B cell (primary cell): ENCODE measurements at regions not wholly inside any gene's neighbourhood (a gene's known extent, or its start where the extent isn't known, plus 50 kb on each side); places are given as distances from the start of the nearest gene placed in this dataset.

ENCODE experiments used
- ATAC-seq: fragments of 200-7000 bp; cut with Tn5 transposase; one replicate; pipeline ENCODE4 v1.10.0; 2021; ENCODE audit warnings: low read depth, mild to moderate bottlenecking, moderate number of reproducible peaks, moderate library complexity
- CTCF ChIA-PET: fragments of 350-600 bp; sonication (Branson Sonifier 250); formaldehyde crosslinking; loops from one replicate; lab custom pipeline; 2021; ENCODE audit warnings: antibody characterized with exemption, inconsistent platforms; lab: Charles Lee
- POLR2A ChIA-PET: fragments of 350-600 bp; sonication (Branson Sonifier 250); formaldehyde crosslinking; loops from one replicate; lab custom pipeline; 2021; ENCODE audit warnings: antibody characterized with exemption; lab: Charles Lee
- DNase-seq: peaks from one replicate; pipeline ENCODE4 v3.0.0; 2013
- H2AFZ ChIP-seq: 2 replicates; pipeline ENCODE4 v1.6.1; 2012; ENCODE audit warnings: mild to moderate bottlenecking, low read depth, low read length; ENCODE audit not compliant: insufficient read depth, poor library complexity, severe bottlenecking
- H3K27ac ChIP-seq, 2 donors: 1 replicate in 1 of 2; 2 replicates in 1 of 2; pipeline ENCODE4 v1.5.1; 2012 to 2013; ENCODE audit warnings: low read length in 2 of 2, mild to moderate bottlenecking in 2 of 2, moderate library complexity in 1 of 2
- H3K27me3 ChIP-seq, 4 experiments: fragments of 200-600 bp in 1 of 4; sonication (generic) in 1 of 4; replicated peaks in 1 of 4; 1 replicate in 2 of 4; 2 replicates in 2 of 4; pipeline versions ENCODE4 v1.6.1 to v1.7.0; 2013 to 2016; ENCODE audit warnings: low read length in 3 of 4, mild to moderate bottlenecking in 2 of 4, mixed read lengths in 1 of 4, moderate library complexity in 1 of 4; ENCODE audit not compliant: insufficient read depth in 4 of 4, control insufficient read depth in 3 of 4; ENCODE audit errors: control extremely low read depth in 1 of 4
- H3K36me3 ChIP-seq, 2 experiments: replicated peaks in 1 of 2; 1 replicate in 1 of 2; 2 replicates in 1 of 2; pipeline versions ENCODE4 v1.6.1 to v1.7.1; 2013; ENCODE audit warnings: low read length in 1 of 2; ENCODE audit not compliant: insufficient read depth in 2 of 2, control insufficient read depth in 1 of 2; ENCODE audit errors: control extremely low read depth in 1 of 2, extremely low read depth in 1 of 2
- H3K4me1 ChIP-seq, 2 donors: fragments of 200-600 bp in 1 of 2; sonication (generic) in 1 of 2; 1 replicate in 1 of 2; 2 replicates in 1 of 2; pipeline versions ENCODE4 v1.5.1 to v1.6.1; 2013 to 2017; ENCODE audit warnings: low read length in 2 of 2; ENCODE audit not compliant: control insufficient read depth in 2 of 2, insufficient read depth in 2 of 2
- H3K4me2 ChIP-seq: replicated peaks from 2 replicates; pipeline ENCODE3; 2012; ENCODE audit warnings: mild to moderate bottlenecking, low read depth, low read length; ENCODE audit not compliant: poor library complexity, severe bottlenecking
- H3K4me3 ChIP-seq, 5 experiments: fragments of 200-600 bp in 1 of 5; sonication (generic) in 1 of 5; 1 replicate in 3 of 5; 2 replicates in 2 of 5; pipeline versions ENCODE4 v1.5.1 to v1.7.0; 2011 to 2016; ENCODE audit warnings: low read length in 4 of 5, mild to moderate bottlenecking in 4 of 5, low read depth in 2 of 5, control low read depth in 1 of 5, moderate library complexity in 1 of 5; ENCODE audit not compliant: insufficient read depth in 1 of 5; ENCODE audit errors: control extremely low read depth in 1 of 5, extremely low read depth in 1 of 5
- H3K79me2 ChIP-seq: fragments of 200-600 bp; sonication (generic); one replicate; pipeline ENCODE4 v1.6.0; 2016; ENCODE audit warnings: low read length; ENCODE audit not compliant: control insufficient read depth, insufficient read depth
- H3K9ac ChIP-seq: fragments of 200-600 bp; sonication (generic); 2 replicates; pipeline ENCODE4 v1.6.1; 2017; ENCODE audit warnings: mild to moderate bottlenecking, low read length, moderate library complexity
- H3K9me3 ChIP-seq, 3 donors: one replicate each; pipeline versions ENCODE4 v1.6.1 to v1.7.1; 2013; ENCODE audit warnings: low read length in 2 of 3; ENCODE audit not compliant: control insufficient read depth in 2 of 3, insufficient read depth in 1 of 3; ENCODE audit errors: control extremely low read depth in 1 of 3
- H4K20me1 ChIP-seq: 2 replicates; pipeline ENCODE4 v1.6.0; 2012; ENCODE audit warnings: mild to moderate bottlenecking, low read length; ENCODE audit not compliant: insufficient read depth, control insufficient read depth, poor library complexity, severe bottlenecking
- H3K27ac Mint-ChIP-seq: one replicate; pipeline ENCODE4 v1.8.0; 2021; ENCODE audit warnings: mixed read lengths
- H3K27me3 Mint-ChIP-seq: one replicate; pipeline ENCODE4 v1.8.0; 2021; ENCODE audit warnings: mixed read lengths
- H3K4me1 Mint-ChIP-seq: one replicate; pipeline ENCODE4 v1.8.0; 2021; ENCODE audit warnings: mixed read lengths
- H3K4me3 Mint-ChIP-seq: one replicate; pipeline ENCODE4 v1.8.0; 2021; ENCODE audit warnings: mixed read lengths
- H3K9me3 Mint-ChIP-seq: one replicate; pipeline ENCODE4 v1.8.0; 2022; ENCODE audit warnings: mixed read lengths; ENCODE audit not compliant: insufficient read depth
- EZH2 ChIP-seq: IDR thresholded peaks from 2 replicates; pipeline ENCODE4 v1.6.1; 2012; ENCODE audit warnings: borderline replicate concordance, low read depth, mild to moderate bottlenecking, moderate library complexity, low read length; ENCODE audit not compliant: insufficient read depth, poor library complexity, severe bottlenecking
- WGBS: methylation state at CpG from one replicate; pipeline ENCODE4 v1.1.5; 2013; ENCODE audit warnings: missing lambda C conversion rate; ENCODE audit not compliant: insufficient coverage; 5-methylcytosine and 5-hydroxymethylcytosine counted together
- intact Hi-C: fragments of 100-400 bp; cut with micrococcal nuclease; formaldehyde crosslinking; loops from one replicate; pipeline ENCODE4 v1.10.0; 2022
- TF ChIP-seq, protein P1 (sequence below): fragments of 200-600 bp; IDR thresholded peaks from one replicate; pipeline ENCODE4 v1.8.0; 2022; ENCODE audit warnings: antibody characterized with exemption, mild to moderate bottlenecking

DNA sequence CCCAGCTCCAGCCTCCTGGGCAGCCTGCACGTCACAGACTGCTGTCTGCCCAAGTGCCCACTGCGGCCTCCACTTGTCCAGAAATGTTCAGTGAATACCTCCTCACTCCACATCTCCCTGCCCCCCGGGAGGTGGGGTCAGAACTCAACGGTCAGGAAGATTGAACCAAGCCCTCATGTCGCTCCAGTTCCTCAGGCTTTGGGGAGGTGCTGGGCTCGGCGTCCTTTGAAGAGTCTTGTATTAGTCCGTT is 82.4 kb upstream of the LRPAP1 start:
- intact Hi-C loops, result no loop called here
- no peaks in the 10 kb centered on the region for H4K20me1 ChIP-seq
- 82% methylated on average over 8 of the region's 8 CpGs for WGBS
- Mint-ChIP-seq H3K27me3 (peaks cover 17% of the 10 kb centered on the region), H3K9me3 (peaks cover 8% of the 10 kb centered on the region), H3K4me1 (no peaks in the 10 kb centered on the region), H3K27ac (no peak overlapping the region), H3K4me3 (no peak overlapping the region)
- no peak overlapping the region for H3K4me3 ChIP-seq
- no peak overlapping the region for H2AFZ ChIP-seq
- no peaks in the 10 kb centered on the region for H3K36me3 ChIP-seq
- ChIA-PET POLR2A (no interaction called here), CTCF (no interaction called here)
- no peaks in the 10 kb centered on the region for H3K4me1 ChIP-seq
- DNase-seq (no peak), ATAC-seq (no peak)
- H3K27ac ChIP-seq, result no peak overlapping the region
- H3K9me3 ChIP-seq, result peaks cover 0 to 10% (median 0%) of the 10 kb centered on the region in 3 donors
- H3K79me2 ChIP-seq, result no peaks in the 10 kb centered on the region
- TF ChIP-seq, protein P1, sequence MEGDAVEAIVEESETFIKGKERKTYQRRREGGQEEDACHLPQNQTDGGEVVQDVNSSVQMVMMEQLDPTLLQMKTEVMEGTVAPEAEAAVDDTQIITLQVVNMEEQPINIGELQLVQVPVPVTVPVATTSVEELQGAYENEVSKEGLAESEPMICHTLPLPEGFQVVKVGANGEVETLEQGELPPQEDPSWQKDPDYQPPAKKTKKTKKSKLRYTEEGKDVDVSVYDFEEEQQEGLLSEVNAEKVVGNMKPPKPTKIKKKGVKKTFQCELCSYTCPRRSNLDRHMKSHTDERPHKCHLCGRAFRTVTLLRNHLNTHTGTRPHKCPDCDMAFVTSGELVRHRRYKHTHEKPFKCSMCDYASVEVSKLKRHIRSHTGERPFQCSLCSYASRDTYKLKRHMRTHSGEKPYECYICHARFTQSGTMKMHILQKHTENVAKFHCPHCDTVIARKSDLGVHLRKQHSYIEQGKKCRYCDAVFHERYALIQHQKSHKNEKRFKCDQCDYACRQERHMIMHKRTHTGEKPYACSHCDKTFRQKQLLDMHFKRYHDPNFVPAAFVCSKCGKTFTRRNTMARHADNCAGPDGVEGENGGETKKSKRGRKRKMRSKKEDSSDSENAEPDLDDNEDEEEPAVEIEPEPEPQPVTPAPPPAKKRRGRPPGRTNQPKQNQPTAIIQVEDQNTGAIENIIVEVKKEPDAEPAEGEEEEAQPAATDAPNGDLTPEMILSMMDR, result no peak
- no peak for TF ChIP-seq EZH2
- no peak overlapping the region for H3K9ac ChIP-seq
- H3K27me3 ChIP-seq, result no peaks in the 10 kb centered on the region
- no peak overlapping the region for H3K4me2 ChIP-seq

DNA sequence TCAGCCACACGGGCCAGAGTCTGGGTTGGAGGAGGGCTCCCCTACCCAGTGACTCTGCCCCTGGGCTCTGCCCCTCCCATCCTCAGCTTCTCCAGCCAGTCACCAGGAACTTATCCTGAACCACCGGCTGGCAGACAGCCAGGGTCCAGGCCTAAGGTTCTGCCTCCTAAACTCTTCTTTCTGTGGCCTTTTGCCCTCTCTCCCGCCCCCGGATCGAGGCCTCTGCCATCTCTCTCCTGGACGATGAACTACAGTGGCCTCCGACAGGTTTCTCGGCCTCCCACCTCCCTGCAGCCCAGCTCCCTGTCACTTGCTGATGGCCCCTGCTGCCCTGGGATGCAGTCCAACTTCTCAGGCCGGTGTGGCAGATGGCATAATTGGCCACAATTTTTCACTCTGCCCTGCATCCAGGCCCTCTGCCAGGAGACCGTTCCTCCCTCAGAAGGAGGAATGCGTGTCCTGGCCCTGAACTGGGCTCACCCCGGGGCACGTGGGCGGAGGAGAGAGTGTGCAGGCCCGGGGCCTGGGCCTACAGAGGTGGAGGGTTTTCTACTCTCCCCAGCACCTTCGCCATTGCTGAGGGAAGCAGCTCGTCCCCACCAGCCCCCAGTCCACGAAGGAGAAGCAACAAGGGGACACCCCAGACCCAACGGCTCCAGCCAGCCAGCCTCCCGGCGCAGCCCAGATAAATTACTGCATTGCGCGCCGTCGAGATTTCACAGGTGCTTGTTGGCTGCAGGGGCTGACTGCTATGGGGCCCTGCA is 81.9 kb upstream of the LRPAP1 start:
- CTCF ChIA-PET, result no interaction called here
- no peak for DNase-seq
- POLR2A ChIA-PET, result no interaction called here
- TF ChIP-seq, protein P1, result no peak
- no peak for TF ChIP-seq EZH2
- no peak overlapping the region for H2AFZ ChIP-seq
- Mint-ChIP-seq H3K4me1 (no peaks in the 10 kb centered on the region), H3K27me3 (peaks cover 17% of the 10 kb centered on the region), H3K27ac (no peak overlapping the region), H3K9me3 (peaks cover 8% of the 10 kb centered on the region), H3K4me3 (no peak overlapping the region)
- no peak overlapping the region for H3K27ac ChIP-seq
- no peak for ATAC-seq
- no peaks in the 10 kb centered on the region for H4K20me1 ChIP-seq
- intact Hi-C loops, result no loop called here
- H3K4me2 ChIP-seq, result no peak overlapping the region
- H3K36me3 ChIP-seq, result no peaks in the 10 kb centered on the region
- no peaks in the 10 kb centered on the region for H3K27me3 ChIP-seq
- WGBS, result 83% methylated on average over 25 of the region's 25 CpGs
- H3K9me3 ChIP-seq, result peaks cover 0 to 10% (median 0%) of the 10 kb centered on the region in 3 donors
- H3K9ac ChIP-seq, result no peak overlapping the region
- no peaks in the 10 kb centered on the region for H3K79me2 ChIP-seq
- no peak overlapping the region for H3K4me3 ChIP-seq
- no peaks in the 10 kb centered on the region for H3K4me1 ChIP-seq
